PC-9 (cell line): ENCODE measurements at regions not wholly inside any gene's neighbourhood (a gene's known extent, or its start where the extent isn't known, plus 50 kb on each side); places are given as distances from the start of the nearest gene placed in this dataset.

Source experiments
- BruUV-seq: library from RNA; stranded (reverse); fragments of 400-500 nt; replicated peaks from 2 replicates; lab custom pipeline; 2021; lab: Mats Ljungman, UMichigan
- CTCF ChIA-PET: fragments of 300-600 bp; sonication (Branson Sonifier 250); formaldehyde crosslinking; loops from one replicate; lab custom pipeline; 2022; ENCODE audit warnings: antibody characterized with exemption; lab: Charles Lee
- POLR2A ChIA-PET: fragments of 300-600 bp; sonication (Branson Sonifier 250); formaldehyde crosslinking; loops from one replicate; lab custom pipeline; 2022; ENCODE audit warnings: antibody characterized with exemption; ENCODE audit not compliant: unreplicated experiment; lab: Charles Lee
- DNase-seq, 2 experiments: peaks; one replicate each; pipeline versions ENCODE4 v3.0.0 to v3.0.0-alpha.2; 2015 to 2022; ENCODE audit warnings: mixed read lengths in 1 of 2
- H2AFZ ChIP-seq: fragments of 200-600 bp; sonication (generic); 2 replicates; pipeline ENCODE4 v1.8.1; 2017; ENCODE audit warnings: antibody characterized with exemption
- H3F3A ChIP-seq: fragments of 200-600 bp; sonication (generic); 2 replicates; pipeline ENCODE4 v1.8.1; 2017; ENCODE audit warnings: antibody characterized with exemption, mild to moderate bottlenecking, low read depth; ENCODE audit not compliant: insufficient read depth
- H3K27ac ChIP-seq: fragments of 200-600 bp; sonication (generic); 2 replicates; pipeline ENCODE4 v1.6.1; 2016; ENCODE audit warnings: mixed run types
- H3K27me3 ChIP-seq: fragments of 200-600 bp; sonication (generic); 2 replicates; pipeline ENCODE4 v1.6.1; 2016; ENCODE audit warnings: low read depth, mixed run types; ENCODE audit not compliant: insufficient read depth
- H3K36me3 ChIP-seq: fragments of 200-600 bp; sonication (generic); 2 replicates; pipeline ENCODE4 v1.6.1; 2016; ENCODE audit warnings: low read depth, mixed run types
- H3K4me1 ChIP-seq: fragments of 200-600 bp; sonication (generic); replicated peaks from 2 replicates; pipeline ENCODE4 v1.6.1; 2016; ENCODE audit warnings: mixed run types; ENCODE audit not compliant: insufficient read depth
- H3K4me2 ChIP-seq: fragments of 200-600 bp; sonication (generic); 2 replicates; pipeline ENCODE4 v1.6.1; 2017; ENCODE audit warnings: mixed run types
- H3K4me3 ChIP-seq: fragments of 200-600 bp; sonication (generic); 2 replicates; pipeline ENCODE4 v1.6.1; 2016; ENCODE audit warnings: mixed run types
- H3K79me2 ChIP-seq: fragments of 200-600 bp; sonication (generic); 2 replicates; pipeline ENCODE4 v1.6.1; 2017; ENCODE audit warnings: low read depth, mixed run types
- H3K9me2 ChIP-seq: fragments of 200-600 bp; sonication (generic); 2 replicates; pipeline ENCODE4 v1.8.1; 2017; ENCODE audit warnings: mild to moderate bottlenecking; ENCODE audit not compliant: insufficient read depth
- H3K9me3 ChIP-seq: fragments of 200-600 bp; sonication (generic); 2 replicates; pipeline ENCODE4 v1.8.1; 2016; ENCODE audit warnings: low read depth; ENCODE audit not compliant: insufficient read depth
- H4K20me1 ChIP-seq: fragments of 200-600 bp; sonication (generic); 2 replicates; pipeline ENCODE4 v1.8.1; 2017; ENCODE audit not compliant: insufficient read depth
- CTCF ChIP-seq: fragments of 200-600 bp; sonication (generic); conservative IDR thresholded peaks from 2 replicates; pipeline ENCODE4 v1.6.1; 2017; ENCODE audit warnings: mixed run types, antibody characterized with exemption, mild to moderate bottlenecking, moderate library complexity
- EZH2 ChIP-seq: fragments of 200-600 bp; sonication (generic); IDR thresholded peaks from 2 replicates; pipeline ENCODE4 v1.8.0; 2017; ENCODE audit warnings: antibody characterized with exemption, low read depth
- intact Hi-C: fragments of 100-400 bp; cut with micrococcal nuclease; formaldehyde crosslinking; loops from one replicate; pipeline ENCODE4 v1.10.0; 2022; ENCODE audit not compliant: unreplicated experiment

GRCh38 chr13:110812121-110812868 is 98.8 kb downstream of the ING1 start:
- Histone ChIP-seq H3K4me2 (no peak overlapping the region), H3K36me3 (no peaks in the 10 kb centered on the region), H4K20me1 (no peaks in the 10 kb centered on the region), H3K9me2 (no peaks in the 10 kb centered on the region), H3K27me3 (no peaks in the 10 kb centered on the region), H3K4me3 (no peak overlapping the region), H3K9me3 (no peaks in the 10 kb centered on the region), H3K79me2 (no peaks in the 10 kb centered on the region), H3F3A (peaks cover 18% of the 10 kb centered on the region; the same call in 1 of the 2 replicates), H3K27ac (no peak overlapping the region), H3K4me1 (peaks cover 18% of the 10 kb centered on the region; the same call in 1 of the 2 replicates), H2AFZ (no peak overlapping the region)
- ChIA-PET POLR2A (no interaction called here), CTCF (no interaction called here)
- TF ChIP-seq EZH2, result no peak
- no peak for TF ChIP-seq CTCF
- BruUV-seq, result no TSS peak
- intact Hi-C loops, result no loop called here
- no peak for DNase-seq

GRCh38 chr13:110812869-110813645 is 99.6 kb downstream of the ING1 start:
- no TSS peak for BruUV-seq
- Histone ChIP-seq H3K36me3 (no peaks in the 10 kb centered on the region), H3K79me2 (no peaks in the 10 kb centered on the region), H3K27me3 (no peaks in the 10 kb centered on the region), H3K4me3 (no peak overlapping the region), H3K4me1 (peaks cover 18% of the 10 kb centered on the region; the same call in 1 of the 2 replicates), H3K4me2 (no peak overlapping the region), H4K20me1 (no peaks in the 10 kb centered on the region), H2AFZ (no peak overlapping the region), H3F3A (peaks cover 18% of the 10 kb centered on the region; the same call in 1 of the 2 replicates), H3K9me3 (no peaks in the 10 kb centered on the region), H3K9me2 (no peaks in the 10 kb centered on the region), H3K27ac (no peak overlapping the region)
- POLR2A ChIA-PET, result no interaction called here
- intact Hi-C loops, result no loop called here
- CTCF ChIA-PET, result no interaction called here
- TF ChIP-seq CTCF, result no peak
- no peak for TF ChIP-seq EZH2
- DNase-seq, result no peak

DNA sequence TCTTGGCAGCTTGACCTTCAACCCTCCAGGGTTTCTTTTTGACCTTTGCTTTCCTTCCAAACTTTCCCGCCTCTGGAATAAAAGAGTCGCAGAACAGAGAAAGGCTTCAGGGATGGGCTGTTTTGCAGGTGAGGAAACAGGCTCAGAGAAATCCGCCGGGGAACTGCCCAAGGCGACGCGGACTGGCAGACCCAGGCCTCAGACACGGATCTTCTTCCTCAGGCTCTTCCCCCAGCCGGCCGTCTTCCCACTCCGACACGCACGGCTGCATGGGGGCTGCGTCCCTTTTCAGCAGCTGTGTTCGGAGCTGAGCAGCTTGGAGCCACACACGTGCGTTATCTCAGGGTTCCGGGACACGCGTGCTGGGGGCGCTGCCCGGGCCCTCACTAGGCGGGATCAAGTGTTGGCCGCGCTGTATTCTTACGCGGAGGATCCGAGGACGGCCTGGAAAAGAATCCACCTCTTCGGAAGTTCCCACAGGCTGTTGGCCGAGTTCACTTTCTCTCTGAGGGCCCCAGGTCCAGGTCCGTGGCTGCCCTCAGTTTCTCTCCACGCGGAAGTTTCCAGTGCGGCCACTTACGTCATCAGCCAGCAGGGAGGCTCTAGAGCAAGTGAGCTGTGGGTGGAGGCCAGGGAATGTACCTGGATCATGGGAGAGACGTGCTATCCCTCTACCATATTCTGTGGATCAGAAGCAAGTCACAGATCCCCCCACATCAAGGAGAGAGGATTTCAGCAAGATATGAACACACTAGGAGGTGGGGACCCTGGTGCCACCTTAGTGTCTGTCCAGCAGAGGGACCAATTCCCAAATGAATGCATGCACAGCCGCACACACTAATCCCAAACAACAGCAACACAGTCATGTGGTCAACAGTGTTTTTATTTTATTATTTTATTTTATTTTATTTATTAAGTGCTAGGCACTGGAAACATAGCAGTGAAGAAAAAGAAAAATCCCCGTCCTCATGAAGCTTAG is 100.4 kb downstream of the ING1 start:
- Histone ChIP-seq H3K9me2 (no peaks in the 10 kb centered on the region), H3K36me3 (no peaks in the 10 kb centered on the region), H3K4me1 (peaks cover 18% of the 10 kb centered on the region; the same call in 1 of the 2 replicates), H3K27ac (no peak overlapping the region), H3K4me3 (no peak overlapping the region), H3K27me3 (no peaks in the 10 kb centered on the region), H3K9me3 (no peaks in the 10 kb centered on the region), H2AFZ (no peak overlapping the region), H3F3A (peaks cover 18% of the 10 kb centered on the region; the same call in 1 of the 2 replicates), H3K79me2 (no peaks in the 10 kb centered on the region), H4K20me1 (no peaks in the 10 kb centered on the region), H3K4me2 (no peak overlapping the region)
- ChIA-PET CTCF (no interaction called here), POLR2A (no interaction called here)
- TF ChIP-seq EZH2 (no peak), CTCF (0 out of 2 replicates have a peak, but pooled peaks have one; percentile 24)
- no peak for DNase-seq
- intact Hi-C loops, result no loop called here
- no TSS peak for BruUV-seq
